Upper lobe of left lung (tissue), 6 donors: ENCODE measurements at regions not wholly inside any gene's neighbourhood (a gene's known extent, or its start where the extent isn't known, plus 50 kb on each side); places are given as distances from the start of the nearest gene placed in this dataset.
"Not testable (repeated sequence)": the region's sequence is repeated elsewhere in the genome, so short reads cannot be mapped to it uniquely, and the experiment has no call there.

Source experiments
- ATAC-seq, 2 donors: fragments of 200-7000 bp; cut with Tn5 transposase; one replicate each; pipeline ENCODE4 v1.9.1; 2022; ENCODE audit warnings: mild to moderate bottlenecking in 2 of 2, moderate library complexity in 2 of 2; ENCODE audit not compliant: low FRiP score in 2 of 2
- DNase-seq, 2 donors: peaks; one replicate each; pipeline ENCODE4 v3.0.0-alpha.2; 2019 to 2020
- H3K27ac ChIP-seq, 4 donors: fragments of 200-600 bp; sonication (generic); one replicate each; pipeline ENCODE4 v1.5.1; 2016 to 2019
- H3K27me3 ChIP-seq, 4 donors: fragments of 200-600 bp; sonication (generic); one replicate each; pipeline ENCODE4 v1.5.1; 2017 to 2019
- H3K36me3 ChIP-seq, 4 donors: fragments of 200-600 bp; sonication (generic); one replicate each; pipeline ENCODE4 v1.5.1; 2016 to 2019
- H3K4me1 ChIP-seq, 4 donors: fragments of 200-600 bp; sonication (generic); one replicate each; pipeline ENCODE4 v1.5.1; 2018 to 2019
- H3K4me3 ChIP-seq, 4 donors: fragments of 200-600 bp; sonication (generic); one replicate each; pipeline ENCODE4 v1.5.1; 2017 to 2019; ENCODE audit warnings: mild to moderate bottlenecking in 2 of 4, moderate library complexity in 1 of 4
- H3K9me3 ChIP-seq, 4 donors: fragments of 200-600 bp; sonication (generic); one replicate each; pipeline ENCODE4 v1.5.1; 2018 to 2019
- EP300 ChIP-seq, 4 donors: sonication (generic); formaldehyde crosslinking; IDR thresholded peaks; one replicate each; pipeline ENCODE4 v1.5.1; 2017; ENCODE audit warnings: antibody characterized with exemption in 4 of 4, control low read depth in 2 of 4
- POLR2A ChIP-seq, 4 donors: fragments of 450-650 bp; IDR thresholded peaks; one replicate each; pipeline ENCODE4 v1.5.1; 2016 to 2017; ENCODE audit warnings: antibody characterized with exemption in 4 of 4, mild to moderate bottlenecking in 2 of 4
- POLR2AphosphoS5 ChIP-seq, 2 donors: sonication (generic); formaldehyde crosslinking; IDR thresholded peaks; one replicate each; pipeline ENCODE4 v1.5.1; 2017; ENCODE audit warnings: antibody characterized with exemption in 2 of 2
- WGBS, 2 donors: methylation state at CpG; one replicate each; pipeline ENCODE4 v1.1.5; 2017 to 2018; 5-methylcytosine and 5-hydroxymethylcytosine counted together
- TF ChIP-seq, protein P1 (sequence below), 6 experiments: fragments of 450-650 bp in 4 of 6; fragments of 200-600 bp in 2 of 6; sonication (generic) in 2 of 6; IDR thresholded peaks; one replicate each; pipeline ENCODE4 v1.5.1; 2016 to 2019; ENCODE audit warnings: antibody characterized with exemption in 6 of 6
- donor health status: DM: no; HTN: no; CAD: no; lungs with moderate emphysema.
- donor health status: DM: no; HTN: yes; CAD: no; lungs with severe emphysema.

DNA sequence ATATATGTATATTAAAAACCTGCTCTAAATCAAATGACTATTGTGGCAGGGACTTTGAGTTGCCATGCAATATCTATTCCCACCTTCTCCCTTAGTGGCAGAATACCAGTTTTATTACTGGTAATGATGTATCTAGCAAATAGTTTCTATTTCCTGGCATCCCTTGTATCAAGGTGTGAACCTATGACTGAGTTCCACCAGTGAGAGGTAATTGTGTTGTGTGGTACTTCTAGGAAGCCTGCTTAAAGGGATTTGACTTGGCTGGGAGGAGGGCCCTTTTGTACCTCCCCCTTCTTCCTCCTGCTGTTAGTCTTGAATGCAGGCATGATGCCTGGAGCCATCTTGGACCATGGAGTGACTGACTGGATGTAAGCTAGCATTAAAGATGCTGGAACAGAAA, 65.4 kb upstream of the DYNLT3 start:
- DNase-seq (no peak), ATAC-seq (no peak)
- no peaks in the 10 kb centered on the region for H3K36me3 ChIP-seq
- no peak overlapping the region for H3K4me3 ChIP-seq
- no peaks in the 10 kb centered on the region for H3K4me1 ChIP-seq
- no peaks in the 10 kb centered on the region for H3K27me3 ChIP-seq
- TF ChIP-seq, protein P1, sequence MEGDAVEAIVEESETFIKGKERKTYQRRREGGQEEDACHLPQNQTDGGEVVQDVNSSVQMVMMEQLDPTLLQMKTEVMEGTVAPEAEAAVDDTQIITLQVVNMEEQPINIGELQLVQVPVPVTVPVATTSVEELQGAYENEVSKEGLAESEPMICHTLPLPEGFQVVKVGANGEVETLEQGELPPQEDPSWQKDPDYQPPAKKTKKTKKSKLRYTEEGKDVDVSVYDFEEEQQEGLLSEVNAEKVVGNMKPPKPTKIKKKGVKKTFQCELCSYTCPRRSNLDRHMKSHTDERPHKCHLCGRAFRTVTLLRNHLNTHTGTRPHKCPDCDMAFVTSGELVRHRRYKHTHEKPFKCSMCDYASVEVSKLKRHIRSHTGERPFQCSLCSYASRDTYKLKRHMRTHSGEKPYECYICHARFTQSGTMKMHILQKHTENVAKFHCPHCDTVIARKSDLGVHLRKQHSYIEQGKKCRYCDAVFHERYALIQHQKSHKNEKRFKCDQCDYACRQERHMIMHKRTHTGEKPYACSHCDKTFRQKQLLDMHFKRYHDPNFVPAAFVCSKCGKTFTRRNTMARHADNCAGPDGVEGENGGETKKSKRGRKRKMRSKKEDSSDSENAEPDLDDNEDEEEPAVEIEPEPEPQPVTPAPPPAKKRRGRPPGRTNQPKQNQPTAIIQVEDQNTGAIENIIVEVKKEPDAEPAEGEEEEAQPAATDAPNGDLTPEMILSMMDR (IDR thresholded peaks at IDR 0.05) = no peak
- no peak for TF ChIP-seq POLR2A (IDR thresholded peaks at IDR 0.05)
- no peak for TF ChIP-seq POLR2AphosphoS5 (IDR thresholded peaks at IDR 0.05)
- TF ChIP-seq EP300 (IDR thresholded peaks at IDR 0.05) = no peak
- no peaks in the 10 kb centered on the region for H3K9me3 ChIP-seq
- H3K27ac ChIP-seq = no peak overlapping the region

DNA sequence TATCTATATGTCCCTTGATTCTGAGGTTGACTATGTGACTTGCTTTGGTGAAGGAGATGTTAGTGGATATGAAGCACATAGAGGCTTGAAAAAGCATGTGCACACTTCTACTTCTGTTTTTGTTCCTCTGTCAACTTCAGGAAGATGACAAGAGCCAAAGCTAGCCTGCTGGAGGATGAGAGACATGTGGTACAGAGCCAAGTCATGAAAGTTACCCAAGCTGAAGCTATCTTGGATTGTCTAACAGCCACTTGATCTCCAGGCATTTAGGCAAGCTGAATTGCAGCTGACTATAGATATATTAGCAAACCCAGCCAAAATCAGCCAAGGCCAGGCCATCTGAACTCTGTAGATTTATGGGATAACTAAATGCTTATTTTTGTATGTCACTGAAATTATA, 70.8 kb upstream of the DYNLT3 start:
- Histone ChIP-seq H3K4me1 (no peaks in the 10 kb centered on the region), H3K36me3 (no peaks in the 10 kb centered on the region), H3K4me3 (no peak overlapping the region), H3K9me3 (peaks cover 0 to 10% (median 0%) of the 10 kb centered on the region in 4 donors), H3K27ac (no peak overlapping the region), H3K27me3 (no peaks in the 10 kb centered on the region)
- ATAC-seq = no peak
- TF ChIP-seq POLR2A (IDR thresholded peaks at IDR 0.05) (no peak), POLR2AphosphoS5 (IDR thresholded peaks at IDR 0.05) (no peak), EP300 (IDR thresholded peaks at IDR 0.05) (no peak)
- TF ChIP-seq, protein P1 (IDR thresholded peaks at IDR 0.05) = no peak
- no peak for DNase-seq

DNA sequence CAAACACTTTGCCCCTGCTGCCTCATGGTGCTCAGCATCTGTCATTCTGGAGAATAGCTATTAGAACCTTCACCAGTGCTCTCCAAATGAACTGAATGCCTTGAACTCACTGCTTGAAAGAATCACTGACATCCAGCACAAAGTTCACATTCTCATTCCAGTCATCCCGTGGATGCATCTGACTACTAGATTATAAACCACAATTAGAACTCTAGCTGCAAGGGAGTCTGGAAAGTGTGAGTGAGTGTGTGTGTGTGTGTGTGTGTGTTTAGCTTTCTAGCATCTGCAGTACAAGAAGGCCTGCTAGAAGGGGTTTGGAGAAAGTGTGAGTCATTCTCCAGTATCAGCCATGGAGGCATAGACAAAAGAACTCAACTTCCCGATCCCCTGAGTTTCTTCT, 71.3 kb upstream of the DYNLT3 start:
- no peak overlapping the region for H3K4me3 ChIP-seq
- H3K4me1 ChIP-seq = no peaks in the 10 kb centered on the region
- no peaks in the 10 kb centered on the region for H3K36me3 ChIP-seq
- H3K27me3 ChIP-seq = no peaks in the 10 kb centered on the region
- H3K9me3 ChIP-seq = peaks cover 0 to 10% (median 0%) of the 10 kb centered on the region in 4 donors
- DNase-seq (no peak), ATAC-seq (no peak)
- no peak for TF ChIP-seq POLR2A (IDR thresholded peaks at IDR 0.05)
- TF ChIP-seq EP300 (IDR thresholded peaks at IDR 0.05) = no peak
- TF ChIP-seq, protein P1 (IDR thresholded peaks at IDR 0.05) = no peak
- TF ChIP-seq POLR2AphosphoS5 (IDR thresholded peaks at IDR 0.05) = no peak
- no peak overlapping the region for H3K27ac ChIP-seq
- WGBS, 2 donors = 93% methylated on average over 2 of the region's 2 CpGs; no CpG with 5 or more reads in 1 of the 2 donors

DNA sequence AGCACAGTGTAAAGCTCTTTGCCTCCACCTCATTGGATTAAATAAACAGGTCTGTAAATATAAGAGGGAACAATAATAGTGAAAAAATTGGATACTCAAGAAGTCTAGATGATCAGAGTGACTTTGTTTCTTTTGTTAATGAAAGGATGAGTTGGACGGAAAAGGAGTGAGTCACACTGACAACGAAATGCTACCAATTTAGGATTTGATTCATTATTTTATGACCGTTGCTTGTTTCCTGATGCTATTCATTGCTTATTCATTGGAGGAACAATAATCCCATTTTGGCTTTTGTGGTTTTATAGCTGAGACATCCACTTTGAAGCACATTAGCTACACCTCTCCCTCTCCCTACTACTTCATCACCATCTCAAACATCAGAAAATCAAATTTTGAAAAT, 74.4 kb upstream of the DYNLT3 start:
- Histone ChIP-seq H3K9me3 (peaks cover 0 to 10% (median 0%) of the 10 kb centered on the region in 4 donors), H3K27me3 (no peaks in the 10 kb centered on the region), H3K4me1 (no peaks in the 10 kb centered on the region), H3K27ac (no peak overlapping the region), H3K4me3 (no peak overlapping the region), H3K36me3 (no peaks in the 10 kb centered on the region)
- ATAC-seq (no peak), DNase-seq (no peak)
- 38 to 52% methylated on average over 3 of the region's 3 CpGs for WGBS, 2 donors
- TF ChIP-seq EP300 (IDR thresholded peaks at IDR 0.05) = no peak
- TF ChIP-seq POLR2AphosphoS5 (IDR thresholded peaks at IDR 0.05) = no peak

DNA sequence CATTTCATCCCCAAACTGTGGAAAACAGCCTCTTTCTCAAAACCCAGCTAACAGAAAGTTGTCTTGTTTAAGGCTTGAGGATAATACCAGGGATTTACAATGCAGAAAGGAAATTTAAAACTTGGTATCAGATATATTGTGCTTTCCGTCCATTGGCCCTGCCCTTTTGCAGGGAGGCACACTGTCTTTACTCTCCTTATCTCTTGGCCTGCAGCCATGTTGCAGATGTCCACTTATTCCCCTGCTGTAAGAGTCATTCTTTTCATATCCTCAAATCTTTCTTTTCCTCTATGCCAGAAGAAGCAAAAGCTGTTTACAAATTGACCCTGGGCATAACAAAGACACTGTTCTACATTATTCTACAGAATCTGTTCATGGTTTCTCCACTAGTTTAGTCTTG, 75.6 kb upstream of the DYNLT3 start:
- no peaks in the 10 kb centered on the region for H3K27me3 ChIP-seq
- H3K4me1 ChIP-seq = no peaks in the 10 kb centered on the region
- no peak for TF ChIP-seq POLR2A (IDR thresholded peaks at IDR 0.05)
- no peak for TF ChIP-seq EP300 (IDR thresholded peaks at IDR 0.05)
- TF ChIP-seq POLR2AphosphoS5 (IDR thresholded peaks at IDR 0.05) = no peak
- TF ChIP-seq, protein P1 (IDR thresholded peaks at IDR 0.05) = no peak
- H3K9me3 ChIP-seq = peaks cover 0 to 10% (median 0%) of the 10 kb centered on the region in 4 donors
- no peaks in the 10 kb centered on the region for H3K36me3 ChIP-seq
- no peak for ATAC-seq
- no peak for DNase-seq
- WGBS, 2 donors = 52 to 60% methylated on average over 1 of the region's 1 CpG
- no peak overlapping the region for H3K4me3 ChIP-seq
- H3K27ac ChIP-seq = no peak overlapping the region

DNA sequence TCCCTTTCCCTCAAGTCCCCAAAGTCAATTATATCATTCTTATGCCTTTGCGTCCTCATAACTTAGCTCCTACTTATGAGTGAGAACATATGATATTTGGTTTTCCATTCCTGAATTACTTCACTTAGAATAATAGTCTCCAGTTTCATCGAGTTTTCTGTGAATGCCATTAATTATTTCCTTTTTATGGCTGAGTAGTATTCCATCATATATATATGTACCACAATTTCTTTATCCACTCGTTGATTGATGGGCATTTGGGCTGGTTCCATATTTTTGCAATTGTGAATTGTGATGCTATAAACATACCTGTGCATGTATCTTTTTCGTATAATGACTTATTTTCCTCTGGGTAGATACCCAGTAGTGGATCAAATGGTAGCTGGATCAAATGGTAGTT, 78.4 kb upstream of the DYNLT3 start:
- not testable (repeated sequence) for ATAC-seq, H3K4me3 ChIP-seq, H3K9me3 ChIP-seq, DNase-seq, H3K36me3 ChIP-seq, H3K27me3 ChIP-seq, H3K27ac ChIP-seq, H3K4me1 ChIP-seq
- WGBS, 2 donors = 66 to 88% methylated on average over 4 of the region's 4 CpGs
